ENCODE measurements at regions not wholly inside any gene's neighbourhood (a gene's known extent, or its start where the extent isn't known, plus 50 kb on each side); places are given as distances from the start of the nearest gene placed in this dataset.

DNA sequence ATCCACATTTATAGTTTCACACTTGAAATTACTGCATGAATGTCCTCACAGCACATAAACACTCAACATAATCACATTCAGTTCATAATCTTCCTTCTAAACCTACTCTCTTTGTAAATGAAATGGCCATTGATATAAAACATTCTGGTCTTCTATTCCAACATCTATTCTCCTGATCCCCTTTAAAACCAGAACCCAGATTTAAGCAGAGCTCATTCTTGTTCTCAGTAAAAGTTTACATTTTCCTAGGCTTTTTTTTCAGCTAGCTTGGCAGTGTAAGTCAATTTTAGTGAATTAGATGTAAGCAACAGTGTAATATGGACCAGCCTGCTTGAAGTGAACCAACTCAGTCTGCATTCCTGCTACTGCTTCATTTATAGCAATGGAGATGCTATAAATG lies 460.7 kb upstream of the RGS18 start:
- no peak for DNase-seq
- TF ChIP-seq, protein P1, sequence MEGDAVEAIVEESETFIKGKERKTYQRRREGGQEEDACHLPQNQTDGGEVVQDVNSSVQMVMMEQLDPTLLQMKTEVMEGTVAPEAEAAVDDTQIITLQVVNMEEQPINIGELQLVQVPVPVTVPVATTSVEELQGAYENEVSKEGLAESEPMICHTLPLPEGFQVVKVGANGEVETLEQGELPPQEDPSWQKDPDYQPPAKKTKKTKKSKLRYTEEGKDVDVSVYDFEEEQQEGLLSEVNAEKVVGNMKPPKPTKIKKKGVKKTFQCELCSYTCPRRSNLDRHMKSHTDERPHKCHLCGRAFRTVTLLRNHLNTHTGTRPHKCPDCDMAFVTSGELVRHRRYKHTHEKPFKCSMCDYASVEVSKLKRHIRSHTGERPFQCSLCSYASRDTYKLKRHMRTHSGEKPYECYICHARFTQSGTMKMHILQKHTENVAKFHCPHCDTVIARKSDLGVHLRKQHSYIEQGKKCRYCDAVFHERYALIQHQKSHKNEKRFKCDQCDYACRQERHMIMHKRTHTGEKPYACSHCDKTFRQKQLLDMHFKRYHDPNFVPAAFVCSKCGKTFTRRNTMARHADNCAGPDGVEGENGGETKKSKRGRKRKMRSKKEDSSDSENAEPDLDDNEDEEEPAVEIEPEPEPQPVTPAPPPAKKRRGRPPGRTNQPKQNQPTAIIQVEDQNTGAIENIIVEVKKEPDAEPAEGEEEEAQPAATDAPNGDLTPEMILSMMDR (IDR thresholded peaks at IDR 0.05), result no peak
- intact Hi-C loops (cut with DNase I, micrococcal nuclease), result no loop called here
- no peak overlapping the region for H3K4me3 ChIP-seq
- H3K4me1 ChIP-seq (ENCODE audit: low read depth), result no peaks in the 10 kb centered on the region
- no peaks in the 10 kb centered on the region for H3K36me3 ChIP-seq (ENCODE audit: low read depth)
- H3K9me3 ChIP-seq, result no peaks in the 10 kb centered on the region
- no peak for ATAC-seq

DNA sequence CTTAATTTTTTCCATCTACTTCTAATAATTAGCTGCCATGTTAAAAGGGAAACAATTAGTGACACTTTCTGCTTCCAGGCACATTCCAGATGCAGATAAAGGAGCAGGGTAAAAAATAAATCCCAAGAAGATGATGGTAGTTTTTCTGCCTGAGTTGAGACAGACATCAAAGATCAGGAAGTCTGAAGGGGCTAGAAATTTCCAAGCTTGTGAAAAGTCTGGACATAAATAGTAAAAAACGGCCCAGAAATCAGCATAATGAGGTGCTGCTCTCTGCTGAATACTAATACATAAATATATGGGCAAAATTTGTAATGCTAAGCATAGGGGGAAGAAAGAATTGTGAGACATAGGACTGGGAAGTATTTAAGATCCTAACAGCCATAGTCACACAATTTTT lies 460.0 kb upstream of the RGS18 start:
- Histone ChIP-seq H3K4me1 (ENCODE audit: low read depth) (no peaks in the 10 kb centered on the region), H3K4me3 (no peak overlapping the region), H3K36me3 (ENCODE audit: low read depth) (no peaks in the 10 kb centered on the region), H3K9me3 (no peaks in the 10 kb centered on the region)
- TF ChIP-seq, protein P1 (IDR thresholded peaks at IDR 0.05), result no peak
- ATAC-seq (no peak), DNase-seq (no peak)
- intact Hi-C loops (cut with DNase I, micrococcal nuclease), result no loop called here

DNA sequence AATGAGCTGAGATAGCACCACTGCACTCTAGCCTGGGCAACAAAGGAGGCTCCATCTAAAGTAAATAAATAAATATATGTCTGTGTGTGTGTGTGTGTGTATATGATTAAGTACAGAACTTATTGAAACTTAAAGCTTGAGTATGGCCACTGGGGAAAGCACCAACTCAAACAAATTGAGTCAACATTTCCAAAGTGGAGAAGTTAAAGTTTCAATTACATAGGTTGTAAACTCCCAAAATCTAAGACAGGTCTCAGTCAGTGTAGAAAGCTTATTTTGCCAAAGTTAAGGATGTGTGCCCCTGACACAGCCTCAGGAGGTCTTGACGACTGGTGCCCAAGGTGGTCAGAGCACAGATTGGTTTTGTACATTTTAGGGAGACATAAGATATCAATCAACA lies 458.9 kb upstream of the RGS18 start:
- Histone ChIP-seq H3K4me3 (no peak overlapping the region), H3K9me3 (no peaks in the 10 kb centered on the region), H3K36me3 (ENCODE audit: low read depth) (no peaks in the 10 kb centered on the region), H3K4me1 (ENCODE audit: low read depth) (no peaks in the 10 kb centered on the region)
- TF ChIP-seq, protein P1 (IDR thresholded peaks at IDR 0.05), result no peak
- no peak for ATAC-seq
- DNase-seq, result no peak
- intact Hi-C loops (cut with DNase I, micrococcal nuclease), result no loop called here

DNA sequence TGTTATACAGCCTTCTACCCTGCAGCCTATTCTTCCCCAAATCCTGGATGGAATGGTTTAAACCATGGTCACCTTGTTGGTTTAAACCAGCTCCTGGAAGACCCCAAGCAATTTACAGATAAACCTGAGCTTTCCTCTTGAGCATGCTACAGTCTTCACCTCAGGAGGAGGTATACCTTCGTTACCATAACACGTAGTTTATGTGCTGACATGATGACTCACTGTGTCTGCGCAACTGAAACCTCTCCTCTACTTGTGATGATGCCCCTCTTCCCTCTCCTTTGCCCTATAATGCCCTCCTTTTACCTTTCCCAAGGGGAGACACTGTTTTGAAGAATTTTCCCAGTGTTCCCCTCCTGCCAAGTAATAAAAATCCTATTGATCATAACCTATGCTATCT lies 457.3 kb upstream of the RGS18 start:
- DNase-seq (no peak), ATAC-seq (no peak)
- intact Hi-C loops (cut with DNase I, micrococcal nuclease), result no loop called here
- Histone ChIP-seq H3K4me3 (no peak overlapping the region), H3K36me3 (ENCODE audit: low read depth) (no peaks in the 10 kb centered on the region), H3K4me1 (ENCODE audit: low read depth) (no peaks in the 10 kb centered on the region), H3K9me3 (no peaks in the 10 kb centered on the region)
- TF ChIP-seq, protein P1 (IDR thresholded peaks at IDR 0.05), result no peak

DNA sequence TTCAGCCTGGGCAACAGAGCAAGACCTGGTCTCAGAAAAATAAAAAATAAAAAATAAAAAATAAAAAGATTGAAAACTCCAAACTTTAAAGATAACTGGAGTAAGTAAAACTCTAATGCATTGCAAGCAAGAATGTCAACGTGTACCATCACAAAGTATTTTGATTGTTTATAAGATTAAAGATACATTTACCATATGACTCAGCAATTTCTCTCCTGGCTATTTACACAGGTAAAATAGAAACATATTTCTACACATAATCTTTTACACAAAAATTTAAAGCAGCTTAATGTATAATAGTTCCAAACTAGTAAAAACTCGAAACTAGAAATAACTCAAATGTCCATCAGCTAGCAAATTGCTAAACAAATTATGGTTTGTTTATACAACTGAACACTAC lies 456.1 kb upstream of the RGS18 start:
- no peaks in the 10 kb centered on the region for H3K4me1 ChIP-seq (ENCODE audit: low read depth)
- TF ChIP-seq, protein P1 (IDR thresholded peaks at IDR 0.05), result no peak

DNA sequence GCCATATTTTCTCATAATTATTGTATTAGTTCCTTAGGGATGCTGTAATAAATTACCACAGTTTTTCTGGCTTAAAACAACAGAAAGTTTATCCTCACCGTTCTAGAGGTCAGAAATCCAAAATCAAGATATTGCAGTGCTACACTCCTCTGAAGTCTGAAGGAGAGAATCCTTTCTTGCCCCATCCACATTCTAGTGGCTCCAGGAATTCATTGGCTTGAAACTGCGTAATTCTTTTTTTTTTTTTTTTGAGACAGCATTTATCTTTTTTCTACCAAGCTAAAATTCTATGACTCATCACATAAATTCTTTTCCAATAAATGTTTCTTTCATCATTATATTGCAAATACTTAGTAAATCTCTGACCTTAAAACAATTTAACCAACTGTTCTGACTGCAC lies 451.0 kb upstream of the RGS18 start:
- no peaks in the 10 kb centered on the region for H3K4me1 ChIP-seq (ENCODE audit: low read depth)
- ATAC-seq (no peak), DNase-seq (no peak)
- no peaks in the 10 kb centered on the region for H3K9me3 ChIP-seq
- H3K4me3 ChIP-seq, result no peak overlapping the region
- H3K36me3 ChIP-seq (ENCODE audit: low read depth), result no peaks in the 10 kb centered on the region
- intact Hi-C loops (cut with DNase I, micrococcal nuclease), result no loop called here
- TF ChIP-seq, protein P1 (IDR thresholded peaks at IDR 0.05), result no peak

More for the DNA sequence above, 456.1 kb upstream of the RGS18 start:
- Histone ChIP-seq H3K4me3 (no peak overlapping the region), H3K36me3 (ENCODE audit: low read depth) (no peaks in the 10 kb centered on the region), H3K9me3 (no peaks in the 10 kb centered on the region)
- DNase-seq (no peak), ATAC-seq (no peak)
- intact Hi-C loops (cut with DNase I, micrococcal nuclease), result no loop called here
